NCI-H1105 (cell line): ENCODE measurements at regions not wholly inside any gene's neighbourhood (a gene's known extent, or its start where the extent isn't known, plus 50 kb on each side); places are given as distances from the start of the nearest gene placed in this dataset.

Source experiments
- DNase-seq: peaks from one replicate; lab custom pipeline; 2025; lab: John Stamatoyannopoulos, UW

GRCh38 chr11:19560156-19560555, 152.5 kb upstream of the NAV2 start:
- no peak for DNase-seq

GRCh38 chr11:19559746-19560145, 152.9 kb upstream of the NAV2 start:
- DNase-seq: no peak

GRCh38 chr11:19558189-19558986, 154.2 kb upstream of the NAV2 start:
- DNase-seq: peak; percentile 72

- DNase-seq: peak; percentile 44
Observed at GRCh38 chr11:19557720-19558140, 154.9 kb upstream of the NAV2 start.

GRCh38 chr11:19557185-19557584, 155.5 kb upstream of the NAV2 start:
- DNase-seq: no peak

GRCh38 chr11:19555266-19555665, 157.4 kb upstream of the NAV2 start:
- DNase-seq: no peak

- peak; percentile 72 for DNase-seq
Observed at GRCh38 chr11:19553683-19554333, 158.8 kb upstream of the NAV2 start.

- DNase-seq: no peak
Observed at GRCh38 chr11:19552656-19553260, 159.9 kb upstream of the NAV2 start.

- DNase-seq: no peak
Observed at GRCh38 chr11:19552161-19552560, 160.5 kb upstream of the NAV2 start.

GRCh38 chr11:19551457-19551856, 161.2 kb upstream of the NAV2 start:
- DNase-seq: no peak

- no peak for DNase-seq
Observed at GRCh38 chr11:19547044-19547443, 165.6 kb upstream of the NAV2 start.

GRCh38 chr11:19546325-19546724, 166.3 kb upstream of the NAV2 start:
- no peak for DNase-seq

GRCh38 chr11:19541521-19542049, 171.1 kb upstream of the NAV2 start:
- DNase-seq: no peak

- DNase-seq: no peak
Observed at GRCh38 chr11:19539861-19540260, 172.8 kb upstream of the NAV2 start.

- no peak for DNase-seq
Observed at GRCh38 chr11:19537803-19538453, 174.7 kb upstream of the NAV2 start.

- no peak for DNase-seq
Observed at GRCh38 chr11:19536131-19536530, 176.5 kb upstream of the NAV2 start.

- no peak for DNase-seq
Observed at GRCh38 chr11:19530505-19530904, 182.1 kb upstream of the NAV2 start.

GRCh38 chr11:19526119-19526518, 186.5 kb upstream of the NAV2 start:
- no peak for DNase-seq

GRCh38 chr11:19525714-19526113, 186.9 kb upstream of the NAV2 start:
- DNase-seq: no peak

GRCh38 chr11:19525276-19525675, 187.4 kb upstream of the NAV2 start:
- DNase-seq: no peak

- no peak for DNase-seq
Observed at GRCh38 chr11:19524171-19524671, 188.4 kb upstream of the NAV2 start.

GRCh38 chr11:19520681-19521080, 192.0 kb upstream of the NAV2 start:
- no peak for DNase-seq
